ENCODE measurements at regions not wholly inside any gene's neighbourhood (a gene's known extent, or its start where the extent isn't known, plus 50 kb on each side); places are given as distances from the start of the nearest gene placed in this dataset.
"Not testable (repeated sequence)": the region's sequence is repeated elsewhere in the genome, so short reads cannot be mapped to it uniquely, and the experiment has no call there.

GRCh38 chr1:173377266-173377665 is 99.9 kb upstream of the PRDX6 start:
- Mint-ChIP-seq H3K27ac (no peak overlapping the region), H3K9me3 (ENCODE audit: low read depth) (peaks cover 14% of the 10 kb centered on the region), H3K36me3 (ENCODE audit: insufficient read depth) (peaks cover 5% of the 10 kb centered on the region), H3K4me1 (ENCODE audit: low read depth) (peaks cover 4% of the 10 kb centered on the region), H3K27me3 (no peaks in the 10 kb centered on the region), H3K4me3 (ENCODE audit: low read depth) (no peak overlapping the region)
- DNase-seq (ENCODE audit: low spot score, unreplicated experiment) = no peak
- TF ChIP-seq CTCF (IDR thresholded peaks at IDR 0.05; ENCODE audit: unreplicated experiment) = no peak

- H3K4me3 Mint-ChIP-seq (ENCODE audit: low read depth) = no peak overlapping the region
- peaks cover 4% of the 10 kb centered on the region for H3K4me1 Mint-ChIP-seq (ENCODE audit: low read depth)
- no peak for DNase-seq (ENCODE audit: low spot score, unreplicated experiment)
- peaks cover 2% of the 10 kb centered on the region for H3K36me3 Mint-ChIP-seq (ENCODE audit: insufficient read depth)
- no peaks in the 10 kb centered on the region for H3K9me3 Mint-ChIP-seq (ENCODE audit: low read depth)
- H3K27ac Mint-ChIP-seq = no peak overlapping the region
- no peaks in the 10 kb centered on the region for H3K27me3 Mint-ChIP-seq
- TF ChIP-seq CTCF (IDR thresholded peaks at IDR 0.05; ENCODE audit: unreplicated experiment) = no peak
These were observed 93.8 kb upstream of the PRDX6 start for GRCh38 chr1:173383351-173383750.

GRCh38 chr1:173388352-173388751 is 88.8 kb upstream of the PRDX6 start:
- H3K36me3 Mint-ChIP-seq (ENCODE audit: insufficient read depth) = no peaks in the 10 kb centered on the region
- H3K27me3 Mint-ChIP-seq = no peaks in the 10 kb centered on the region
- DNase-seq (ENCODE audit: low spot score, unreplicated experiment) = no peak
- no peak overlapping the region for H3K4me3 Mint-ChIP-seq (ENCODE audit: low read depth)
- H3K27ac Mint-ChIP-seq = no peak overlapping the region
- H3K9me3 Mint-ChIP-seq (ENCODE audit: low read depth) = no peaks in the 10 kb centered on the region
- TF ChIP-seq CTCF (IDR thresholded peaks at IDR 0.05; ENCODE audit: unreplicated experiment) = no peak
- no peaks in the 10 kb centered on the region for H3K4me1 Mint-ChIP-seq (ENCODE audit: low read depth)

GRCh38 chr1:173392895-173393658 is 84.1 kb upstream of the PRDX6 start:
- Mint-ChIP-seq H3K4me1 (ENCODE audit: low read depth) (no peaks in the 10 kb centered on the region), H3K9me3 (ENCODE audit: low read depth) (no peaks in the 10 kb centered on the region), H3K27ac (no peak overlapping the region), H3K36me3 (ENCODE audit: insufficient read depth) (no peaks in the 10 kb centered on the region), H3K27me3 (no peaks in the 10 kb centered on the region), H3K4me3 (ENCODE audit: low read depth) (no peak overlapping the region)
- no peak for DNase-seq (ENCODE audit: low spot score, unreplicated experiment)
- no peak for TF ChIP-seq CTCF (IDR thresholded peaks at IDR 0.05; ENCODE audit: unreplicated experiment)

GRCh38 chr1:173393659-173394000 is 83.5 kb upstream of the PRDX6 start:
- no peak for TF ChIP-seq CTCF (IDR thresholded peaks at IDR 0.05; ENCODE audit: unreplicated experiment)
- no peaks in the 10 kb centered on the region for H3K4me1 Mint-ChIP-seq (ENCODE audit: low read depth)
- H3K27ac Mint-ChIP-seq = no peak overlapping the region
- no peak for DNase-seq (ENCODE audit: low spot score, unreplicated experiment)
- no peak overlapping the region for H3K4me3 Mint-ChIP-seq (ENCODE audit: low read depth)
- no peaks in the 10 kb centered on the region for H3K9me3 Mint-ChIP-seq (ENCODE audit: low read depth)
- H3K36me3 Mint-ChIP-seq (ENCODE audit: insufficient read depth) = no peaks in the 10 kb centered on the region
- H3K27me3 Mint-ChIP-seq = no peaks in the 10 kb centered on the region

GRCh38 chr1:173394813-173395212 is 82.3 kb upstream of the PRDX6 start:
- not testable (repeated sequence) for H3K4me1 Mint-ChIP-seq (ENCODE audit: low read depth); H3K4me3 Mint-ChIP-seq (ENCODE audit: low read depth); H3K36me3 Mint-ChIP-seq (ENCODE audit: insufficient read depth); H3K27ac Mint-ChIP-seq; H3K9me3 Mint-ChIP-seq (ENCODE audit: low read depth); DNase-seq (ENCODE audit: low spot score, unreplicated experiment); H3K27me3 Mint-ChIP-seq

Data from progenitor cell of endocrine pancreas (in vitro differentiated cells).